Uterus (tissue), 2 donors: ENCODE measurements at regions not wholly inside any gene's neighbourhood (a gene's known extent, or its start where the extent isn't known, plus 50 kb on each side); places are given as distances from the start of the nearest gene placed in this dataset.
"Not testable (repeated sequence)": the region's sequence is repeated elsewhere in the genome, so short reads cannot be mapped to it uniquely, and the experiment has no call there.

Source experiments
- POLR2A ChIP-seq, 2 donors: fragments of 450-650 bp; IDR thresholded peaks; one replicate each; pipeline ENCODE4 v1.6.1; 2016; ENCODE audit warnings: antibody characterized with exemption in 2 of 2, mild to moderate bottlenecking in 1 of 2, moderate library complexity in 1 of 2
- TF ChIP-seq, protein P1 (sequence below), 4 experiments: fragments of 200-600 bp in 2 of 4; fragments of 450-650 bp in 2 of 4; sonication (generic) in 2 of 4; IDR thresholded peaks; one replicate each; pipeline ENCODE4 v1.5.1; 2016 to 2019; ENCODE audit warnings: antibody characterized with exemption in 4 of 4, mild to moderate bottlenecking in 2 of 4, moderate library complexity in 1 of 4

DNA sequence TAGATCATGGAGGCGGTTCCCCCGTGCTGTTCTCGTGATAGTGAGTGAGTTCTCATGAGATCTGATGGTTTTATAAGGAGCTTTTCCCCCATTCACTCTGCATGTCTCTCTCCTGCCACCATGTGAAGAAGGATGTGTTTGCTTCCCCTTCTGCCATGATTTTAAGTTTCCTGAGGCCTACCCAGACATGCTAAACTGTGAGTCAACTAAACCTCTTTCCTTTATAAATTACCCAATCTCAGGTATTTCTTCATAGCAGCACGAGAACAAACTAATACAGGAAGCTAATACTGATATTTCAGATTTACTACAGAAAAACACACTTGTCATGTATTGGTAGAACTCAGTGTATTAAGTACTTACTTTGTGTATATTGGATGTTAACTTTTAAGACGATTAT lies 140.2 kb downstream of the MRPL39 start:
- TF ChIP-seq, protein P1, sequence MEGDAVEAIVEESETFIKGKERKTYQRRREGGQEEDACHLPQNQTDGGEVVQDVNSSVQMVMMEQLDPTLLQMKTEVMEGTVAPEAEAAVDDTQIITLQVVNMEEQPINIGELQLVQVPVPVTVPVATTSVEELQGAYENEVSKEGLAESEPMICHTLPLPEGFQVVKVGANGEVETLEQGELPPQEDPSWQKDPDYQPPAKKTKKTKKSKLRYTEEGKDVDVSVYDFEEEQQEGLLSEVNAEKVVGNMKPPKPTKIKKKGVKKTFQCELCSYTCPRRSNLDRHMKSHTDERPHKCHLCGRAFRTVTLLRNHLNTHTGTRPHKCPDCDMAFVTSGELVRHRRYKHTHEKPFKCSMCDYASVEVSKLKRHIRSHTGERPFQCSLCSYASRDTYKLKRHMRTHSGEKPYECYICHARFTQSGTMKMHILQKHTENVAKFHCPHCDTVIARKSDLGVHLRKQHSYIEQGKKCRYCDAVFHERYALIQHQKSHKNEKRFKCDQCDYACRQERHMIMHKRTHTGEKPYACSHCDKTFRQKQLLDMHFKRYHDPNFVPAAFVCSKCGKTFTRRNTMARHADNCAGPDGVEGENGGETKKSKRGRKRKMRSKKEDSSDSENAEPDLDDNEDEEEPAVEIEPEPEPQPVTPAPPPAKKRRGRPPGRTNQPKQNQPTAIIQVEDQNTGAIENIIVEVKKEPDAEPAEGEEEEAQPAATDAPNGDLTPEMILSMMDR (IDR thresholded peaks at IDR 0.05), result not testable (repeated sequence)
- not testable (repeated sequence) for TF ChIP-seq POLR2A (IDR thresholded peaks at IDR 0.05)
